Sciatic nerve (tissue), 2 donors: ENCODE measurements at regions not wholly inside any gene's neighbourhood (a gene's known extent, or its start where the extent isn't known, plus 50 kb on each side); places are given as distances from the start of the nearest gene placed in this dataset.

Experiments used
- ATAC-seq: fragments of 200-7000 bp; cut with Tn5 transposase; one replicate; pipeline ENCODE4 v1.9.1; 2020; ENCODE audit warnings: mild to moderate bottlenecking, moderate library complexity
- DNase-seq: peaks from one replicate; pipeline ENCODE4 v3.0.0-alpha.2; 2020; ENCODE audit warnings: low spot score
- intact Hi-C: fragments of 100-400 bp; cut with DNase I; formaldehyde crosslinking; loops from one replicate; pipeline ENCODE4 v1.14.2; 2022
- donor health status: DM: no; HTN: no; CAD: no.
- donor health status: DM: no; HTN: no; CAD: no.

DNA sequence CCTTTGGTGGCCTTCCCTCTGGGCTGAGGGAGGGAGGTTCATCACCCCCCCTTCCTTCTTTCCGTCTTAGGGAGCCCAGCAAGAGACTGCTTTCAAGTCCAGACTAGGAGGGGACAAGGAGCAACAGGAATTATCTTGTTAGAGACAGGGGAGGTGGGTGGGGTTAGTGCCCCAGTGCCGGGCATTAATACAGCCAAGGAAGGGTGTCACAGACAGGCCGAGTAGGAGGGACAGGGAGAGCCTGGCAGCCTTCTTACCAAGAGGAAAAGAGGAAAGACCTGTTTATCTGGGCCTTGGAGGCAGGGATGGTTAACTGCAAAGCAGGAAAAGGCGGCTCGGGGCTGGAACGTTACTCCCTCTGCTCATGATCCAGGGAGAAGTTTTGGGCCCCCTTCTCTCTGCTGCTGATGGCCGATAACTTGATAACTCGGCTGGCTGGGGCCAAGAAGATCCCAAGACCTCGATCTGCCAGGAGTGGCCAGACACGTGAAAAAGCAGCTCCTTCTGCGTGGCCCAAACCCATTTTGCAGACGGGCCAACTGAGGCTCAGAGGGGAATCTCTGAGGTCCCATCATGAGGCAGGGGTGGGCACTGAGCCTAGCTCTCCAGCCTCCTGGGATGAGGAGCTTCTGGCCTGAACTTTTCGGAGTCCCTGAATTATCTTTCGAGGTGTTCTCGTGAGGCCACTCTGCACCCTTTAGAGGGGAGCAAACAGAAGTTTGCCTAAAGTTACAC lies 79.3 kb downstream of the PTPRS start:
- no peak for DNase-seq
- ATAC-seq = no peak
- intact Hi-C loops = no loop called here

- intact Hi-C loops = no loop called here
- DNase-seq (no peak), ATAC-seq (no peak)
Observed at GRCh38 chr19:5260381-5260967, 80.1 kb downstream of the PTPRS start.

GRCh38 chr19:5259750-5260149 lies 80.9 kb downstream of the PTPRS start:
- DNase-seq (no peak), ATAC-seq (no peak)
- intact Hi-C loops = no loop called here

DNA sequence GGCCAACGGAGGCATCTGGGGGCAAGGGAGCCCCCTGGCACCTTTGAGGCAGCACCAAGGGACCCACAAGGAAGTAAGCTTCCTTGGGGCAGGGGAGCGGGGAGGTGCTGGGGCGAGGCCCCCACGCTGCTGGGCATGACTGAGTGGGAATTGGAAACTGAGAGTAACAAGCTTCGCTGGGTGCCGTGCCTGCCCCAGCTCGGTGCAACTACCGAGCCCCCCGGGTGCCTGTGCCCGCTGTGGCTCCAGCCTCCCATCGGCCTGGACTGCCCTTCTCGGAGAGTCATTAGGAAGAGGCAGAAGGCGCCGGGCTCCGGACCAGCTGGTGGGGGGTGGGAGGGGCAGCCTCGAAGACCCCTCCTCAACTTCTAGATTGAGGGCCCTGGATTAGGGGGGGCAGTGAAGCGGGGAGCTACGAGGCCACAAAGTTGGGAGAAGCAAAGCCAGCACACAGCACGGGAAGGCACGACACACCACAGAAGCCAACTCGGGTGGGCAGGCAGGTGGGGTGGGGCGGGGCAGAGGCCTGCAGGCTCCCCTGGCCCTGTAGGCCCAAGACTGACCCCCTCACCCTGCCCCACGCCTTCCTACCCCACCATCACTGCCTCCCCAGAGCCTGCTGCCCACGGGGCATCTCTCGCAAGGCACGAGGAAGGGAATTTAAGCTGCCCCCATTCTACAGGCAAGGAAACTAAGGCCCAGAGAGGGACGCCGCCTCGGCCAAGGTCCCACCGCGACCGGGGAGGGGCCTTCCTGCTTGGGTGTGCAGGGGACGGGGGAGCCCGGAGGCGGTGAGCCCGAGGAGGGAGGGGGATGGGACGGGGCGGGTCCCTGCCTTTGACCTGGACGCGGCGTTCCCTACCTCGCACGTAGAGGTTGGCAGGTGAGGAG lies 83.2 kb downstream of the PTPRS start:
- no peak for ATAC-seq
- intact Hi-C loops = no loop called here

GRCh38 chr19:5255602-5256231 lies 84.9 kb downstream of the PTPRS start:
- DNase-seq (no peak), ATAC-seq (no peak)
- intact Hi-C loops = no loop called here

More for the DNA sequence above, 83.2 kb downstream of the PTPRS start:
- no peak for DNase-seq

GRCh38 chr19:5254944-5255343 lies 85.7 kb downstream of the PTPRS start:
- intact Hi-C loops = no loop called here
- DNase-seq (no peak), ATAC-seq (no peak)

GRCh38 chr19:5254543-5254942 lies 86.1 kb downstream of the PTPRS start:
- DNase-seq (no peak), ATAC-seq (no peak)
- intact Hi-C loops = no loop called here

DNA sequence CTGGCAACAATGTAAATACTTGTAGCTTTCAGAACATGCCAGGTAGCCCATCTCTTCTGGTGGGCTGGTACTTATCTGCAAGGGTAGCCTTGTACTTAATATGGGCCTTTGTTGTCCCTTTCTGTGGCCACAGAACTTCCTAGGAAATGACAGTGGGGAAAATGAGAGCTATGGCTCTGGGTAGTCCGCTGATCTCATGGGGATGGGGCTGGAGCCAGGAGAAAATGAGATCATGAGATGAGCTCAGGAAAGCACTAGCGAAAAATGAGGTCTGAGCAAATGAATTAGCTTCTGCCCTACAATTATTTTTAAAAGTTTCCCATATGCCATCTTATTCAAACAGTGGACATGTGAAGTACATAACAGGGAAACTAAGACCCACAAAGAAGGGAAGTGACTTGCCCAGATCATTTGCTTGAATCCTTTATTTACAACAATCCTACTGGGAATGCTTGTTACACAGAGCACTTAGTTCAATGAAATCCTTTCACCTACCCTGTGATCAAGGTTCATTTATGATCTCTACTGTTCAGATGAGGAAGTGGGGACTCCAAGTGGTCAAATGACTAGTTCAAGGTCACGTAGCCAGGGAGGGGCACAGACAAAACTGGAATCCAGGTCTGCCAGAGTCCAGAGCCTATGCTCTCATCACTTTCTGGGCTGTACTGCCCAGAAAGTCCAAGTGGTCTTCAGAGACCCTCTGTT lies 87.1 kb downstream of the PTPRS start:
- DNase-seq (no peak), ATAC-seq (peak; percentile 58)
- intact Hi-C loops = no loop called here

DNA sequence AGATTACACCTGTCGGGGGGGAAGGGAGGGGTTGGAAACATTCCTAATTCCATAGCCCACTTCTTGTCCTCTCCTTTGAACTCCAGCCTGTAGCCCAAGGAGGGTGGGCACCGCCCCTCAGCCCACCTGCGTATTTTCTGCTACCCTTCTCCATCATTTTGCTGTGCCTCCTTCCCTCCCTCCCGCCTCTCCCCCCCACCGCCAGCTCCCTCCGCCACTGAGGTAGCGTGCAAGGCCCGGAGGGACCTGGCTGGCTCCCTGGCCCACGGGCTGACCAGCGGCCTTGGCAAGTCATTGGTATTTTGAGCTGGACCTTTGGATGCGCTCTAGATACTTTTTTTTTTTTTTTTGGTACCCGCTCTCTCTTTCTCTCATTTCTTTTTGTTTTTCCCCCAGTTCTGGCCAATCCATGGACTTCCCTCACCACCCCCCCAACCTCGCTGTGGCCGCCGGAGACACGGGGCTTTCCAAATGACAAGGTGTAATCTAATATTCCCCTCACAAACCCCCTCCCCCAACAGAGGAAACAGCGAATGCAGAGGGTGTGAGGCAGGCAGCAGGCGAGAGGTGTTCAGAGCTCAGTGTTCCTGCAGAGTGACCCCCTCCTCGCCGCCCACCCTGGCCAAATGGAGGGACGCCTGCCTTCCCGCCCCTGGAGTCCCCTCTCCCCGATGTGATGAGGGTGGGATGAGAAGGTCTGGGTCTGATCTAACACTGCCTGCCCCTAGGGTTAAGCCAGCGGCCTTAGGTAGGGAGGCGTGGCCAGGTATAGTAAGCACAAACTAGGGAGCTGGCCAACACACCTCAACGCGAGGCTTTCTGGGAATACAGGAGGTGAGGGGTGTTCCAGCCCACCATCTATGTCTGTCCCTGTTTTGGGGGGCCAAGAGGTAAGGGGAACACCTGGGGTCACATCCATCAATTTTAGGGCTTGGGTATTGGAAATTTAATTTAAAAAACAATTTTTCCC lies 89.2 kb downstream of the PTPRS start:
- DNase-seq (no peak), ATAC-seq (no peak)
- intact Hi-C loops = no loop called here

DNA sequence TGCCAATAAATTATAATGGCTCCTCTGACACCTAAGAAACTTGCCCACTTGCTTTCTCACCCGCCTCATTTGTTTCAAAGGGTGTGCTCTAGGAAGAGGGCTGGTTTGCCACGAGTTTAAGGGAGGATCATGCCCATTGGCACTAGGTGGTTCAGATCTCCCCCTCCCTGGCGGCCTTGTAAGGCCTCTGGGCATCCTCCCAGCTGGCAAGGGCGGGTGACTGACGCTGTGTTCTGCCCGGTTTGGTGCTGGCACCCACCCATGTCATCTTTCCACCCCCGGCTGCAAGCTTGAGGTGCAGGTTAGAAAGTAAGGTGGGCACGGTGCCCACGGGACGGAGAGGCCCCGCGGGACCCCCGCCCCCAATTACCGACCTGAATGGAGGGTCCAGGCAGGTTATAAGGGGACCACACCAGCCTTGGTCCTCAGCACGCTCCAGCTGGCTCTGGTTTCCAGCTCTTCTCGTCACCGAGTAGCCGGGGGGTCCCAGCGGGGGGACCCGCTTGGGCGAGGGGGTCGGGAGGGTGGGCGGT lies 90.4 kb downstream of the PTPRS start:
- DNase-seq = no peak
- no peak for ATAC-seq
- intact Hi-C loops = no loop called here

DNA sequence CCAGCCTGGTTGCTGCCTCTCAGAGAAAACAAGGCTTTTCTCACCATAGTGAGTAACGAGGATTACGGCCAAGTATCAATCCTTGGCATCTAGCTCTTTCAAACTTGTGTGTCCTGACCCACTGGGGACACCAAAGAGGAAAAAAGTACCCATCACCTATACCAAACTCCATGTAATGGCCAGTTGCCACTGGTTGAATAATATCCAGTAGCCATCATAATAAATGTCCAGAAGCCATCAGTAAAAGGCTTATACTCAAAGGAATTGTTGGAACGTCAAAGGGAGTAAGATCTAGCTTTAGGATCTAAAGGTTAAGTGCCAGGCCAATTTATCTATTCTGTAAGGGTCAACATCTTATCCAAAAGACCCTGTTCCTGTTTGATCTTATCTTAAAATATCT lies 91.1 kb downstream of the PTPRS start:
- no peak for ATAC-seq
- intact Hi-C loops = no loop called here
- DNase-seq = no peak

DNA sequence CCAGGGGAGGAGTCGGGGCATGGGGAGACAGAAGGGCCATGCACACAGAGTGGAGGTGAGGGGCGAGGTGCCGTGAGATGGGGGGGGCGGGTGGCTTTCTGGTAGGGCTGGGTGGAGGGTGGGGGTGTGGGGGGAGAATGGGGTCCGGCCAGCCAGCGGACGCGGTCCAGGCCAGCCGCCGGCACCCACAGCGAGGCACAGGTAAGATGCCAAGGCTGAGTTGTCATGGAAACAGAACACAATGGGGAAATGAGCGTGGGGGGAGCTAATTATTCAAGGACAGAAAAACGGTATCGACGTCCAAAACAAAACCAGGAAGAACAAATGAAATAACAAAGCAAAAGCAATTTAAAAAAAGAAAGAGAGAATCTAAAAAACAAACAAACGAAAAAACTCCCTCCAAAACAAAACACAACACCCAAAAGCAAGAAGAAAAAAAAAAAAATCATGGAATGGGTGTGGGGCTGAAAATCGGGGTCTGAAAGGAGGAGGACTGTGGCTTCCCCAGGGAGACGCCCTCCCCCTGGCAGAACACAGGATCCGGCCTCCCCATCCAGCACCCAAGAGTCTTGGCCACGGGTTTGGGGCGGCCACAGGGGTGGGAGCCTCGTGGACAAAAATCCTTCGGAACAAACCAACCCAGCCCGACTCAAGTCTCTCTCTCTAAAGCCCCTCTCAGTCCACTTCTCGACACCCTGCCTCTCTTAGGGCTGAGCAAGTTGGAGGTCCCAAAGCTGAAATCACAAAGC lies 92.5 kb downstream of the PTPRS start:
- intact Hi-C loops = no loop called here
- ATAC-seq (no peak), DNase-seq (no peak)

DNA sequence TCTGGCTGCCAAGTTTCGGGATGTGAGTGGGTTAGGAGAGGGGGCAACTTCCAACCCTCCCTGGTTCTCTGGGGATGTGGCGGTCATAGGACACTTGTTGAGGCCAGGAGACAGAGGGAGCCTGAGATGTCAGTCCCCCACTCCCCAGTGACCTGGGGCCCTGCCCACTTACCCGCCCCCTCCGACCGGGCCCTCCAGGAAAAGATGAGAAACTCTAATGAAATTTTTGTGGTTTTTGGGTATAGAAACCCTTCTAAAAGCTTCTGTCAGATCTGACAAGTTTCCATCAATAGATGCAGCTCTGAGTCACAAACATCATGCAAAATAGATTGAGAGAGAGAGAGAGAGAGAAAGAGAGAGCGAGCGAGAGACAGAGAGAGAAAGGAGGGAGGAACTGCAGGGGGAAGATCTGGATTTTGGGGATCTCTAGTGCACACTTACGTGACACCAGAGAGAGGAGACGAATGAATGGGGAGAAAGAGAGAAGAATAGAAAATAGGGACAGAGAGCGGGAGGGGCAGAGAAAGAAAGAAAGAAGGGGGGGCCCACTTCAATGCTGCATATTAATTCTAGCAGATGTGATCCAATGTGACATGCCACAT lies 94.0 kb downstream of the PTPRS start:
- no peak for DNase-seq
- intact Hi-C loops = no loop called here
- ATAC-seq = no peak

GRCh38 chr19:5245631-5246553 lies 94.7 kb downstream of the PTPRS start:
- intact Hi-C loops = no loop called here
- DNase-seq = no peak
- ATAC-seq = no peak

DNA sequence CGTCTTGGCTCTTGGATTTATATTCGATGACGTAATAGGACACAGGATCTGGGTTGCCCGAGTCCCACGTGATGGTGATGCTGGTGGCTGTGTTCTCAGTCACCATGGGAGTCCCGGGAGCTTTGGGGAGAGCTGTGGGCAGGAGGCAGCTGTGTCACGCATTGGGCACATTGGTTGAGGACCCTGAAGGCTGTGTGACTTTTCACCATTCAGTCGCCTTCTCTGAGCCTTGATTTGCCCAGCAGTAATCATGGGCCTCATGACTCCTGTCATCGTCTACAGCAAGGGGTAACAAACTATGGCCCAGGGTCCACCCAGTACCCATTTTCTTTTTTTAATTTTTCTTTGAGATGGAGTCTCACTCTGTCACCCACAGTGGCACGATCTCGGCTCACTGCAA lies 96.3 kb downstream of the PTPRS start:
- DNase-seq (no peak), ATAC-seq (no peak)
- intact Hi-C loops = no loop called here

DNA sequence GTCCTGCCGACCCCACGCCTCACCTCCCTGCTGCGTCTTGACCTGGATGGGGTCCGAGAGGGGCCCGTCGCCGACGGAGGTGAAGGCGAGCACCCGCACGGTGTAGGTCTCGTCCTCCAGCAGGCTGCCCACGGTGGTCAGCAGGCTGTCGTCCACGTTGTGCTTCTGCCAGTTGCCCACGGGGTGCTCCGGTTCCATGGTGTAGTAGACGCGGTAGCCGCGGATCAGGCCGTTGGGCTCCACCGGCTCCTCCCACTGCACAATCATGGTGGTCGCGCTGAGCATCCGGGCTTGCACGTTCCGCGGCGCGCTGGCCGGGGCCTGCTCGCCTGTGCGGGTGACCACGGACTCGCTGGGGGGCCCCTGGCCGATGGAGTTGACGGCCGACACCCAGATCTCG lies 96.7 kb downstream of the PTPRS start:
- ATAC-seq (peak; percentile 11), DNase-seq (no peak)
- intact Hi-C loops = no loop called here
